ENCODE measurements at regions not wholly inside any gene's neighbourhood (a gene's known extent, or its start where the extent isn't known, plus 50 kb on each side); places are given as distances from the start of the nearest gene placed in this dataset.
A peak's percentile ranks its signal among the peaks of the same experiment; 100 is the strongest.

- no peak for FAIRE-seq
- no peaks in the 10 kb centered on the region for H3K27me3 ChIP-seq (ENCODE audit: insufficient read depth, low read length)
- no peak overlapping the region for H3K4me2 ChIP-seq (ENCODE audit: low read length)
- no peaks in the 10 kb centered on the region for H3K79me2 ChIP-seq (ENCODE audit: insufficient read depth, low read length)
- Mint-ChIP-seq H3K4me1 (ENCODE audit: low read depth, unreplicated experiment) (no peaks in the 10 kb centered on the region), H3K27me3 (ENCODE audit: low read depth, unreplicated experiment) (no peaks in the 10 kb centered on the region), H3K36me3 (ENCODE audit: low read depth, unreplicated experiment) (no peaks in the 10 kb centered on the region), H3K27ac (ENCODE audit: unreplicated experiment) (no peak overlapping the region), H3K9me3 (ENCODE audit: unreplicated experiment) (peaks cover 8% of the 10 kb centered on the region), H3K4me3 (ENCODE audit: unreplicated experiment) (no peak overlapping the region)
- H4K20me1 ChIP-seq (ENCODE audit: insufficient read depth, low read length): no peaks in the 10 kb centered on the region
- no peaks in the 10 kb centered on the region for H3K4me1 ChIP-seq (ENCODE audit: insufficient read depth, low read length)
- H3K9ac ChIP-seq (ENCODE audit: low read length): no peak overlapping the region
- H3K4me3 ChIP-seq (ENCODE audit: insufficient read depth, low read depth, low read length): no peak overlapping the region
- no peak for DNase-seq (ENCODE audit: low read depth)
- no peaks in the 10 kb centered on the region for H3K9me3 ChIP-seq (ENCODE audit: insufficient read depth, low read depth, low read length)
- H3K27ac ChIP-seq (ENCODE audit: low read depth, low read length): no peak overlapping the region
- H2AFZ ChIP-seq (ENCODE audit: low read depth, low read length): no peak overlapping the region
- TF ChIP-seq EZH2 (IDR thresholded peaks at IDR 0.05; ENCODE audit: insufficient read depth, low read length) (no peak), CTCF (IDR thresholded peaks at IDR 0.05; ENCODE audit: insufficient read depth, low read depth, low read length) (no peak)
- no peaks in the 10 kb centered on the region for H3K36me3 ChIP-seq (ENCODE audit: insufficient read depth, low read length)
Measured at GRCh38 chr5:52339285-52339684, 448.4 kb upstream of the ITGA1 start.

GRCh38 chr5:52342361-52342760, 445.4 kb upstream of the ITGA1 start:
- Mint-ChIP-seq H3K4me1 (ENCODE audit: low read depth, unreplicated experiment) (no peaks in the 10 kb centered on the region), H3K36me3 (ENCODE audit: low read depth, unreplicated experiment) (no peaks in the 10 kb centered on the region), H3K4me3 (ENCODE audit: unreplicated experiment) (no peak overlapping the region), H3K27me3 (ENCODE audit: low read depth, unreplicated experiment) (no peaks in the 10 kb centered on the region), H3K27ac (ENCODE audit: unreplicated experiment) (no peak overlapping the region), H3K9me3 (ENCODE audit: unreplicated experiment) (no peaks in the 10 kb centered on the region)
- no peak overlapping the region for H3K27ac ChIP-seq (ENCODE audit: low read depth, low read length)
- no peak for DNase-seq (ENCODE audit: low read depth)
- H3K4me2 ChIP-seq (ENCODE audit: low read length): no peak overlapping the region
- no peak overlapping the region for H2AFZ ChIP-seq (ENCODE audit: low read depth, low read length)
- no peak overlapping the region for H3K4me3 ChIP-seq (ENCODE audit: insufficient read depth, low read depth, low read length)
- H3K79me2 ChIP-seq (ENCODE audit: insufficient read depth, low read length): no peaks in the 10 kb centered on the region
- FAIRE-seq: no peak
- no peaks in the 10 kb centered on the region for H3K9me3 ChIP-seq (ENCODE audit: insufficient read depth, low read depth, low read length)
- no peak overlapping the region for H3K9ac ChIP-seq (ENCODE audit: low read length)
- no peaks in the 10 kb centered on the region for H4K20me1 ChIP-seq (ENCODE audit: insufficient read depth, low read length)
- no peaks in the 10 kb centered on the region for H3K27me3 ChIP-seq (ENCODE audit: insufficient read depth, low read length)
- no peak for TF ChIP-seq EZH2 (IDR thresholded peaks at IDR 0.05; ENCODE audit: insufficient read depth, low read length)
- TF ChIP-seq CTCF (IDR thresholded peaks at IDR 0.05; ENCODE audit: insufficient read depth, low read depth, low read length): no peak
- no peaks in the 10 kb centered on the region for H3K4me1 ChIP-seq (ENCODE audit: insufficient read depth, low read length)
- no peaks in the 10 kb centered on the region for H3K36me3 ChIP-seq (ENCODE audit: insufficient read depth, low read length)

GRCh38 chr5:52356311-52356918, 431.3 kb upstream of the ITGA1 start:
- H3K36me3 ChIP-seq (ENCODE audit: insufficient read depth, low read length): no peaks in the 10 kb centered on the region
- Mint-ChIP-seq H3K4me3 (ENCODE audit: unreplicated experiment) (no peak overlapping the region), H3K9me3 (ENCODE audit: unreplicated experiment) (no peaks in the 10 kb centered on the region), H3K27me3 (ENCODE audit: low read depth, unreplicated experiment) (no peaks in the 10 kb centered on the region), H3K27ac (ENCODE audit: unreplicated experiment) (no peak overlapping the region), H3K36me3 (ENCODE audit: low read depth, unreplicated experiment) (no peaks in the 10 kb centered on the region), H3K4me1 (ENCODE audit: low read depth, unreplicated experiment) (no peaks in the 10 kb centered on the region)
- H3K4me2 ChIP-seq (ENCODE audit: low read length): no peak overlapping the region
- H2AFZ ChIP-seq (ENCODE audit: low read depth, low read length): no peak overlapping the region
- no peaks in the 10 kb centered on the region for H3K27me3 ChIP-seq (ENCODE audit: insufficient read depth, low read length)
- H3K9ac ChIP-seq (ENCODE audit: low read length): no peak overlapping the region
- H4K20me1 ChIP-seq (ENCODE audit: insufficient read depth, low read length): no peaks in the 10 kb centered on the region
- no peaks in the 10 kb centered on the region for H3K9me3 ChIP-seq (ENCODE audit: insufficient read depth, low read depth, low read length)
- TF ChIP-seq CTCF (IDR thresholded peaks at IDR 0.05; ENCODE audit: insufficient read depth, low read depth, low read length) (peak; percentile 53), EZH2 (IDR thresholded peaks at IDR 0.05; ENCODE audit: insufficient read depth, low read length) (no peak)
- no peak overlapping the region for H3K4me3 ChIP-seq (ENCODE audit: insufficient read depth, low read depth, low read length)
- FAIRE-seq (no peak), DNase-seq (ENCODE audit: low read depth) (no peak)
- H3K27ac ChIP-seq (ENCODE audit: low read depth, low read length): no peak overlapping the region
- H3K79me2 ChIP-seq (ENCODE audit: insufficient read depth, low read length): no peaks in the 10 kb centered on the region
- no peaks in the 10 kb centered on the region for H3K4me1 ChIP-seq (ENCODE audit: insufficient read depth, low read length)
